IMR-90 (cell line): ENCODE measurements at regions not wholly inside any gene's neighbourhood (a gene's known extent, or its start where the extent isn't known, plus 50 kb on each side); places are given as distances from the start of the nearest gene placed in this dataset.

ENCODE experiments used
- ATAC-seq: fragments of 200-7000 bp; cut with Tn5 transposase; 2 replicates; pipeline ENCODE4 v1.9.1; 2020; ENCODE audit warnings: low read depth, mild to moderate bottlenecking, moderate library complexity
- BruUV-seq: library from RNA; stranded (reverse); fragments of 400-500 nt; replicated peaks from 2 replicates; lab custom pipeline; 2021; lab: Mats Ljungman, UMichigan
- CTCF ChIA-PET: fragments of 300-600 bp; formaldehyde crosslinking; extraction: SDS; loops from one replicate; lab custom pipeline; 2021; ENCODE audit warnings: antibody characterized with exemption; lab: Yijun Ruan, JAX
- POLR2A ChIA-PET: fragments of 300-600 bp; sonication (Branson Sonifier 250); formaldehyde crosslinking; loops from one replicate; lab custom pipeline; 2022; ENCODE audit warnings: antibody characterized with exemption; ENCODE audit not compliant: unreplicated experiment; lab: Charles Lee
- DNase-seq: peaks from one replicate; pipeline ENCODE4 v3.0.0; 2013
- H2AFZ ChIP-seq: replicated peaks from 2 replicates; pipeline ENCODE3; 2013; ENCODE audit warnings: low read length, mild to moderate bottlenecking; ENCODE audit not compliant: poor library complexity
- H2AK5ac ChIP-seq: 2 replicates; pipeline ENCODE4 v1.6.1; 2013; ENCODE audit warnings: low read depth, low read length, inconsistent platforms
- H2AK9ac ChIP-seq: replicated peaks from 2 replicates; pipeline ENCODE3; 2013; ENCODE audit warnings: mild to moderate bottlenecking, low read depth, low read length, moderate library complexity; ENCODE audit not compliant: poor library complexity
- H2BK120ac ChIP-seq: 2 replicates; pipeline ENCODE4 v1.6.1; 2013; ENCODE audit warnings: low read depth, low read length, inconsistent platforms
- H2BK15ac ChIP-seq: 3 replicates; pipeline ENCODE4 v1.6.1; 2013; ENCODE audit warnings: low read depth, low read length, inconsistent platforms
- H2BK20ac ChIP-seq: 2 replicates; pipeline ENCODE4 v1.6.1; 2013; ENCODE audit warnings: low read depth, mild to moderate bottlenecking, inconsistent platforms, low read length, moderate library complexity
- H2BK5ac ChIP-seq: 2 replicates; pipeline ENCODE4 v1.6.1; 2013; ENCODE audit warnings: mild to moderate bottlenecking, low read depth, low read length, inconsistent platforms; ENCODE audit not compliant: poor library complexity, severe bottlenecking
- H3K14ac ChIP-seq: replicated peaks from 2 replicates; pipeline ENCODE4 v1.6.1; 2013; ENCODE audit warnings: low read depth, low read length, inconsistent platforms
- H3K18ac ChIP-seq: 2 replicates; pipeline ENCODE4 v1.6.1; 2013; ENCODE audit warnings: low read depth, low read length, control low read depth
- H3K23ac ChIP-seq: 2 replicates; pipeline ENCODE4 v1.6.1; 2013; ENCODE audit warnings: low read depth, low read length, inconsistent platforms
- H3K27ac ChIP-seq: 2 replicates; pipeline ENCODE4 v1.5.1; 2013; ENCODE audit warnings: mild to moderate bottlenecking, control low read depth, low read length; ENCODE audit not compliant: insufficient read depth
- H3K27me3 ChIP-seq: 2 replicates; pipeline ENCODE4 v1.6.1; 2013; ENCODE audit warnings: low read length; ENCODE audit not compliant: control insufficient read depth, insufficient read depth
- H3K36me3 ChIP-seq: 2 replicates; pipeline ENCODE4 v1.6.1; 2013; ENCODE audit warnings: low read length, mixed read lengths; ENCODE audit not compliant: control insufficient read depth, insufficient read depth
- H3K4ac ChIP-seq: 2 replicates; pipeline ENCODE4 v1.6.1; 2013; ENCODE audit warnings: low read depth, low read length, inconsistent platforms
- H3K4me1 ChIP-seq: 2 replicates; pipeline ENCODE4 v1.6.1; 2013; ENCODE audit warnings: low read length, mixed read lengths; ENCODE audit not compliant: control insufficient read depth, insufficient read depth
- H3K4me2 ChIP-seq: 2 replicates; pipeline ENCODE4 v1.6.1; 2013; ENCODE audit warnings: low read depth, mild to moderate bottlenecking, control low read depth, low read length, moderate library complexity
- H3K4me3 ChIP-seq: 2 replicates; pipeline ENCODE4 v1.5.1; 2013; ENCODE audit warnings: low read depth, mild to moderate bottlenecking, control low read depth, low read length, moderate library complexity; ENCODE audit not compliant: insufficient read depth
- H3K56ac ChIP-seq: 2 replicates; pipeline ENCODE4 v1.6.1; 2013; ENCODE audit warnings: low read length, inconsistent platforms; ENCODE audit not compliant: insufficient read depth; ENCODE audit errors: extremely low read depth
- H3K79me1 ChIP-seq, 2 experiments: 2 replicates each; pipeline ENCODE4 v1.6.1; 2013; ENCODE audit warnings: low read length in 2 of 2, inconsistent platforms in 1 of 2, low read depth in 1 of 2
- H3K9ac ChIP-seq: 2 replicates; pipeline ENCODE4 v1.6.1; 2013; ENCODE audit warnings: low read depth, low read length, control low read depth
- H3K9me1 ChIP-seq: 2 replicates; pipeline ENCODE4 v1.6.1; 2013; ENCODE audit warnings: low read length, inconsistent platforms; ENCODE audit not compliant: insufficient read depth
- H3K9me3 ChIP-seq: 2 replicates; pipeline ENCODE4 v1.6.1; 2013; ENCODE audit warnings: low read length; ENCODE audit not compliant: control insufficient read depth, insufficient read depth
- H4K20me1 ChIP-seq: 2 replicates; pipeline ENCODE4 v1.6.1; 2013; ENCODE audit warnings: low read length, inconsistent platforms; ENCODE audit not compliant: insufficient read depth
- H4K5ac ChIP-seq: 2 replicates; pipeline ENCODE4 v1.6.1; 2013; ENCODE audit warnings: mild to moderate bottlenecking, low read depth, low read length, control low read depth
- H4K8ac ChIP-seq, 2 experiments: 2 replicates each; pipeline ENCODE4 v1.6.1; 2013; ENCODE audit warnings: low read depth in 2 of 2, low read length in 2 of 2, control low read depth in 1 of 2, inconsistent platforms in 1 of 2
- H4K91ac ChIP-seq: 2 replicates; pipeline ENCODE4 v1.6.1; 2013; ENCODE audit warnings: low read depth, low read length, inconsistent platforms; ENCODE audit not compliant: insufficient read depth
- CEBPB ChIP-seq: IDR thresholded peaks from 2 replicates; pipeline ENCODE4 v1.6.1; 2012; ENCODE audit warnings: low read depth, low read length, improper control_type of control experiment
- RFX5 ChIP-seq: IDR thresholded peaks from 2 replicates; pipeline ENCODE4 v1.8.0; 2012; ENCODE audit warnings: low read depth, mild to moderate bottlenecking, low read length, moderate library complexity
- WGBS, 2 experiments: methylation state at CpG; one replicate each; pipeline versions ENCODE4 v1.1.5 to v1.1.7; 2013; ENCODE audit warnings: missing lambda C conversion rate in 2 of 2; ENCODE audit not compliant: insufficient read length in 1 of 2; ENCODE audit errors: extremely low coverage in 2 of 2; 5-methylcytosine and 5-hydroxymethylcytosine counted together
- dilution Hi-C: fragments of 300-500 bp; cut with HindIII; formaldehyde crosslinking; loops from one replicate; pipeline ENCODE4 v1.14.3; 2018; ENCODE audit warnings: low sequenced_read_pairs; ENCODE audit not compliant: unreplicated experiment
- in situ Hi-C: fragments of 300-500 bp; cut with MboI; formaldehyde crosslinking; loops from 3 replicates; pipeline ENCODE4 v1.14.3; 2019; ENCODE audit warnings: low sequenced_read_pairs, inconsistent platforms, mixed read lengths
- intact Hi-C: fragments of 100-400 bp; cut with micrococcal nuclease; formaldehyde crosslinking; loops from 2 replicates; pipeline ENCODE4 v1.10.0; 2022

DNA sequence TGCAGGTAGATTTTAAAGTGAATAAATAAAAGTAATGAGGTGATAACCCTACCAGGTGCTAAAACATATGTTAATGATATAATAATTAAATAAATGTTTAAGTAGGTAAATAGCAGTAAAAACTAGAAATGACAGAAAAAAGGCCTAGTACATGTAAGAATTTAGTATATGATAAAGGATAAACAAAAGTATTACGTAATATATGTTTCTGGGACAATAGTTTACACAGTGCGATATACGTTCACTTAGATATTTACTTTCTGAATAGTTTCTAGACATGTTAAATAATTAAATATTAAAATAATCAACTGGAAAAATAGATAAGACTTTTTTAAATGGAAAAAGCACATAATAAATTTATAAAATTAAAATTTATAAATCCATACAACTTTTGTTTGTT is 340.9 kb downstream of the LIG4 start:
- Histone ChIP-seq H3K9me1 (no peaks in the 10 kb centered on the region; the same call in 1 of the 2 replicates), H3K27ac (no peak overlapping the region), H3K9me3 (no peaks in the 10 kb centered on the region), H4K8ac (no peak overlapping the region), H3K79me1 (peaks cover 3 to 15% of the 10 kb centered on the region in 2 experiments; a peak in 3 of 4 replicates), H2BK20ac (no peak overlapping the region), H3K4me2 (no peak overlapping the region), H4K91ac (no peak overlapping the region), H2AFZ (no peak overlapping the region), H2AK5ac (no peak overlapping the region), H3K14ac (no peak overlapping the region), H4K20me1 (no peaks in the 10 kb centered on the region), H3K36me3 (no peaks in the 10 kb centered on the region), H3K18ac (no peak overlapping the region), H2AK9ac (no peak overlapping the region), H2BK15ac (no peak overlapping the region), H3K4ac (no peak overlapping the region), H3K27me3 (no peaks in the 10 kb centered on the region), H4K5ac (no peak overlapping the region), H2BK120ac (no peak overlapping the region), H3K4me1 (peaks cover 2% of the 10 kb centered on the region), H2BK5ac (no peak overlapping the region), H3K23ac (no peak overlapping the region), H3K56ac (no peak overlapping the region), H3K9ac (no peak overlapping the region), H3K4me3 (no peak overlapping the region)
- WGBS, 2 experiments: no CpG with 5 or more reads among the region's 3 CpGs
- ATAC-seq (no peak), DNase-seq (no peak)
- dilution Hi-C loops (no loop called here), in situ Hi-C loops (no loop called here), intact Hi-C loops (no loop called here)
- no peak for TF ChIP-seq RFX5
- peak; percentile 84 for TF ChIP-seq CEBPB
- ChIA-PET POLR2A (no interaction called here), CTCF (no interaction called here)
- BruUV-seq: no TSS peak
